BLaER1 treated with 17β-estradiol and CSF1 and Interleukin-3, amounts not matched to agents 10 nM and 100 nM (cell line): ENCODE measurements at regions not wholly inside any gene's neighbourhood (a gene's known extent, or its start where the extent isn't known, plus 50 kb on each side); places are given as distances from the start of the nearest gene placed in this dataset.

Experiments
- H3K27ac ChIP-seq, 11 experiments: shearing (Covaris generic); formaldehyde crosslinking; 2 replicates each; pipeline ENCODE4 v1.8.1; 2022
- H3K27me3 ChIP-seq, 11 experiments: shearing (Covaris generic); formaldehyde crosslinking; 2 replicates each; pipeline ENCODE4 v1.8.1; 2022
- H3K36me3 ChIP-seq, 11 experiments: shearing (Covaris generic); formaldehyde crosslinking; 2 replicates each; pipeline ENCODE4 v1.8.1; 2022
- H3K4me1 ChIP-seq, 10 experiments: shearing (Covaris generic); formaldehyde crosslinking; 2 replicates each; pipeline ENCODE4 v1.8.1; 2022
- H3K4me2 ChIP-seq, 11 experiments: shearing (Covaris generic); formaldehyde crosslinking; 2 replicates each; pipeline ENCODE4 v1.8.1; 2022
- H3K4me3 ChIP-seq, 10 experiments: shearing (Covaris generic); formaldehyde crosslinking; 2 replicates each; pipeline ENCODE4 v1.8.1; 2022
- H3K9ac ChIP-seq, 11 experiments: shearing (Covaris generic); formaldehyde crosslinking; 2 replicates each; pipeline ENCODE4 v1.8.1; 2022
- H3K9me3 ChIP-seq, 11 experiments: shearing (Covaris generic); formaldehyde crosslinking; replicated peaks in 1 of 11; 2 replicates each; pipeline ENCODE4 v1.8.1; 2022
- H4K20me1 ChIP-seq, 11 experiments: shearing (Covaris generic); formaldehyde crosslinking; 2 replicates each; pipeline ENCODE4 v1.8.1; 2022
- Cebpa-rat ChIP-seq, 11 experiments: shearing (Covaris generic); IDR thresholded peaks; 2 replicates each; pipeline ENCODE4 v1.8.1; 2022

GRCh38 chr11:131095511-131096185 lies 179.4 kb upstream of the SNX19 start:
- Histone ChIP-seq H3K4me1 (peaks cover 0 to 17% (median 11%) of the 10 kb centered on the region in 10 experiments; a peak in 12 of 20 replicates), H4K20me1 (no peaks in the 10 kb centered on the region), H3K27me3 (no peaks in the 10 kb centered on the region), H3K4me3 (no peak overlapping the region), H3K27ac (no peak overlapping the region), H3K36me3 (no peaks in the 10 kb centered on the region), H3K9me3 (no peaks in the 10 kb centered on the region), H3K4me2 (peak overlapping the region in 8 of 11 experiments; percentile 20 to 59 (median 48); a peak in 15 of 22 replicates), H3K9ac (no peak overlapping the region)
- no peak for TF ChIP-seq Cebpa-rat (IDR thresholded peaks at IDR 0.05)

GRCh38 chr11:131099013-131099412 lies 182.7 kb upstream of the SNX19 start:
- TF ChIP-seq Cebpa-rat (IDR thresholded peaks at IDR 0.05), result no peak
- peaks cover 0 to 17% (median 11%) of the 10 kb centered on the region in 10 experiments; a peak in 12 of 20 replicates for H3K4me1 ChIP-seq
- H3K4me2 ChIP-seq, result no peak overlapping the region
- H3K9ac ChIP-seq, result no peak overlapping the region
- no peaks in the 10 kb centered on the region for H3K27me3 ChIP-seq
- no peaks in the 10 kb centered on the region for H3K9me3 ChIP-seq
- H3K36me3 ChIP-seq, result no peaks in the 10 kb centered on the region
- no peaks in the 10 kb centered on the region for H4K20me1 ChIP-seq
- no peak overlapping the region for H3K27ac ChIP-seq
- H3K4me3 ChIP-seq, result no peak overlapping the region

GRCh38 chr11:131099746-131100145 lies 183.5 kb upstream of the SNX19 start:
- TF ChIP-seq Cebpa-rat (IDR thresholded peaks at IDR 0.05), result no peak

GRCh38 chr11:131108760-131109159 lies 192.5 kb upstream of the SNX19 start:
- Histone ChIP-seq H3K4me2 (no peak overlapping the region), H3K9ac (no peak overlapping the region), H3K4me3 (no peak overlapping the region), H3K36me3 (no peaks in the 10 kb centered on the region), H3K9me3 (peaks cover 21 to 29% (median 24%) of the 10 kb centered on the region in 11 experiments), H3K27ac (no peak overlapping the region), H4K20me1 (no peaks in the 10 kb centered on the region), H3K4me1 (no peaks in the 10 kb centered on the region), H3K27me3 (no peaks in the 10 kb centered on the region)
- no peak for TF ChIP-seq Cebpa-rat (IDR thresholded peaks at IDR 0.05)

More at GRCh38 chr11:131099746-131100145, 183.5 kb upstream of the SNX19 start:
- H3K36me3 ChIP-seq, result no peaks in the 10 kb centered on the region
- H3K4me3 ChIP-seq, result no peak overlapping the region
- H3K9ac ChIP-seq, result no peak overlapping the region
- H3K4me1 ChIP-seq, result peaks cover 0 to 14% (median 10%) of the 10 kb centered on the region in 10 experiments; a peak in 12 of 20 replicates
- no peak overlapping the region for H3K27ac ChIP-seq
- no peak overlapping the region for H3K4me2 ChIP-seq
- no peaks in the 10 kb centered on the region for H3K27me3 ChIP-seq
- no peaks in the 10 kb centered on the region for H4K20me1 ChIP-seq
- peaks cover 0 to 3% (median 0%) of the 10 kb centered on the region in 11 experiments; a peak in 1 of 22 replicates for H3K9me3 ChIP-seq

- no peaks in the 10 kb centered on the region for H4K20me1 ChIP-seq
- H3K4me3 ChIP-seq, result no peak overlapping the region
- H3K4me1 ChIP-seq, result no peaks in the 10 kb centered on the region
- no peak for TF ChIP-seq Cebpa-rat (IDR thresholded peaks at IDR 0.05)
- no peak overlapping the region for H3K27ac ChIP-seq
- no peak overlapping the region for H3K9ac ChIP-seq
- no peaks in the 10 kb centered on the region for H3K27me3 ChIP-seq
- H3K9me3 ChIP-seq, result peaks cover 21 to 29% (median 24%) of the 10 kb centered on the region in 11 experiments
- H3K36me3 ChIP-seq, result no peaks in the 10 kb centered on the region
- H3K4me2 ChIP-seq, result no peak overlapping the region
Observed at GRCh38 chr11:131109257-131109656, 193.0 kb upstream of the SNX19 start.

GRCh38 chr11:131109790-131110189 lies 193.5 kb upstream of the SNX19 start:
- no peak overlapping the region for H3K4me2 ChIP-seq
- H3K4me1 ChIP-seq, result no peaks in the 10 kb centered on the region
- no peak overlapping the region for H3K9ac ChIP-seq
- H3K4me3 ChIP-seq, result no peak overlapping the region
- no peaks in the 10 kb centered on the region for H3K27me3 ChIP-seq
- no peak overlapping the region for H3K27ac ChIP-seq
- no peaks in the 10 kb centered on the region for H4K20me1 ChIP-seq
- H3K9me3 ChIP-seq, result peaks cover 21 to 29% (median 24%) of the 10 kb centered on the region in 11 experiments
- H3K36me3 ChIP-seq, result no peaks in the 10 kb centered on the region
- no peak for TF ChIP-seq Cebpa-rat (IDR thresholded peaks at IDR 0.05)

GRCh38 chr11:131111775-131112174 lies 195.5 kb upstream of the SNX19 start:
- Histone ChIP-seq H3K4me3 (no peak overlapping the region), H3K4me1 (no peaks in the 10 kb centered on the region), H4K20me1 (no peaks in the 10 kb centered on the region), H3K4me2 (no peak overlapping the region), H3K36me3 (no peaks in the 10 kb centered on the region), H3K9me3 (peaks cover 21 to 29% (median 24%) of the 10 kb centered on the region in 11 experiments), H3K27ac (no peak overlapping the region), H3K9ac (no peak overlapping the region), H3K27me3 (no peaks in the 10 kb centered on the region)
- no peak for TF ChIP-seq Cebpa-rat (IDR thresholded peaks at IDR 0.05)

- H3K9ac ChIP-seq, result no peak overlapping the region
- H3K27me3 ChIP-seq, result no peaks in the 10 kb centered on the region
- no peak for TF ChIP-seq Cebpa-rat (IDR thresholded peaks at IDR 0.05)
Observed at GRCh38 chr11:131118247-131118646, 202.0 kb upstream of the SNX19 start.

GRCh38 chr11:131121426-131122333 lies 205.4 kb upstream of the SNX19 start:
- Histone ChIP-seq H3K36me3 (no peaks in the 10 kb centered on the region), H3K27ac (no peak overlapping the region), H3K4me1 (0 out of 20 replicates have a peak, but pooled peaks cover 0 to 2% (median 0%) of the 10 kb centered on the region in 10 experiments), H3K9me3 (peaks cover 0 to 5% (median under 1%) of the 10 kb centered on the region in 11 experiments; a peak in 5 of 22 replicates), H3K9ac (no peak overlapping the region), H4K20me1 (no peaks in the 10 kb centered on the region), H3K27me3 (no peaks in the 10 kb centered on the region), H3K4me3 (no peak overlapping the region), H3K4me2 (no peak overlapping the region)
- no peak for TF ChIP-seq Cebpa-rat (IDR thresholded peaks at IDR 0.05)

More at GRCh38 chr11:131118247-131118646, 202.0 kb upstream of the SNX19 start:
- H4K20me1 ChIP-seq, result no peaks in the 10 kb centered on the region
- H3K4me3 ChIP-seq, result no peak overlapping the region
- no peak overlapping the region for H3K27ac ChIP-seq
- H3K36me3 ChIP-seq, result no peaks in the 10 kb centered on the region
- 0 out of 20 replicates have a peak, but pooled peaks cover 0 to 2% (median 0%) of the 10 kb centered on the region in 10 experiments for H3K4me1 ChIP-seq
- H3K9me3 ChIP-seq, result no peaks in the 10 kb centered on the region
- H3K4me2 ChIP-seq, result no peak overlapping the region
